NCI-H146 (cell line): ENCODE measurements at regions not wholly inside any gene's neighbourhood (a gene's known extent, or its start where the extent isn't known, plus 50 kb on each side); places are given as distances from the start of the nearest gene placed in this dataset.

ENCODE experiments used
- DNase-seq: peaks from one replicate; lab custom pipeline; 2025; lab: John Stamatoyannopoulos, UW

- DNase-seq: no peak
Measured at GRCh38 chr6:47360388-47360787, 50.7 kb upstream of the TNFRSF21 start.

DNA sequence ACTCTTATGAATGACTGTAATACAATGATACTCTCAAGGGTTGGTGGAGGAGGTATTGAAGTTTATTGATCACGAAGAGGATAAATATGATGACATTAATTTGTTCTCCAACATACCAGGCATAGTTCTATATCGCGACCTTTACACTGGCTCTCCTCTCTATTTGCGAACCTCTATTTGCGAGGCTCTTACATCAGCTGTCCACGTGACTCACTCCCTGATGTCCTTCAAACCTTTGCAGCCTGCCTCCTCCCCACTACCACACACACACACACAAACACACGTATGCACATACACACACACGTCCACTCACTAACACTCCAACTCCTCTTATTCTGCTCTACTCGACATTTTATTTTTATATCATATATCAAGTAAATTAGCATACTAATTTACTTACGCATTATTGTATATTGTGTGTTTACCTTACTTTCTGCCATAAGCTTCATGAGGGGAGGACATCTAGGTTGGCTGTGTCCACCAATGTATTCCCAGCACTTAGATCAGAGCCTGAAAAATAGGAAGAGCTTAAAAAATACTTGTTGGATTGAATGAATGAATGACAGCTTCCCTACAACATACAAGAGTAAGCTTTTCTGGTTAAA lies 53.3 kb upstream of the TNFRSF21 start:
- no peak for DNase-seq

DNA sequence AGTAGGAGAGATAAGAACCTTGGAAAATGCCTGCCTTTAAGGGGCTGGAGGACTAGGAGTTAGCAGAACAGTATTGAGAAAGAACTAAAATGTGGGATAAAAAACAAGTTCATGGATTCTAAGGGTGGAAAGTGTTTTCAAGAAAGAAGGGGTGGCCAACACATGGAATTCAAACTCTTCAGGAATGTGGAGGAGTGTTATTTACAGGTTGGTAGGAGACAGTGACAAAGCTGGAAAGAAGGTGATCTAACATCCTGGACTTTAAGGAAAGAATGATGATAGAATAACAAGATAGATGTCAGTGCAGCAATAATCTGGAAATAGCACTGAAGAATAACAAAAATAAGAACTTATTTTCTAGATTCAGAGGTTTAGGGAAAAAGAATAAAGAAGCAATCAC lies 54.0 kb upstream of the TNFRSF21 start:
- DNase-seq: no peak

- DNase-seq: no peak
Measured at GRCh38 chr6:47366335-47366890, 56.7 kb upstream of the TNFRSF21 start.

- DNase-seq: no peak
Measured at GRCh38 chr6:47371139-47371869, 61.6 kb upstream of the TNFRSF21 start.

DNA sequence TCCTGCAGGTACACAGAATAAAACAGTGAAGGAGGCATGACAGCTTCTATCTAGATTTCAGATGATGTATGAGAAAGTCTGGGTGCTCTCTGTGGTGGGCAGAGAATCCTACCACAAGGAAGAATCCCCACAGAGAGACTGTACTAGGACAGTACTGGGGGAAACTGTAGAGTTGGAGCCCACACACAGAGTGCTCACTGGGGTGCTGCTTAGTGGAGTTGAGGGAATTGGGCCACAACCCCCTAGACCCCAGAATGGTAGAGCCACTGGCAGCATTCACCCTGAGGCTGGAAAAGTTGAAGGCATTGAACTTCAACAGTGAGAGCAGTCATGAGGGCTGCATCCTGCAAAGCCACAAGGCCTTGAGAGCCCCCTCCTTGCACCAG lies 62.2 kb upstream of the TNFRSF21 start:
- no peak for DNase-seq

GRCh38 chr6:47372318-47372717 lies 62.6 kb upstream of the TNFRSF21 start:
- no peak for DNase-seq

GRCh38 chr6:47375426-47375825 lies 65.7 kb upstream of the TNFRSF21 start:
- DNase-seq: no peak

DNA sequence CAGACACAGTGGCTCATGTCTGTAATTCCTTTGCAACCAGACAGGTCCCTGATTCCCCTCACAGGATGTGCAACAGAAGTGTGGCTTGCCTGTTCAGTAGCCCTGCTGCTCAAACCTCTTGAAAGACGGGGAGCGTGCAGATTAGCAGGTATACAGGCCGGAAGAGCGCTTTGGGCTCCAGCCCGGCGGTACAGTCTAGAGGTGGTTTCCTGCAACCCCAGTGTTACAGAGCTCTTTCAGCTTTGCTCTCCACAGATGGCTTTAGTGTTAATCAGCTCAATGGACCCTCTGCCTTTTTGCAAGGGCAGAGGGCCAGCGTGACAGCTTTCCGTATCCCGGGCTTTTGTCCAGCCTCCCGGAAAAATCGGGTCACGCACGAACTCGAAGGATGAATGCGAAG lies 67.2 kb upstream of the TNFRSF21 start:
- DNase-seq: no peak

GRCh38 chr6:47377971-47378370 lies 68.3 kb upstream of the TNFRSF21 start:
- DNase-seq: no peak

- no peak for DNase-seq
Measured at GRCh38 chr6:47379328-47379727, 69.6 kb upstream of the TNFRSF21 start.

- DNase-seq: no peak
Measured at GRCh38 chr6:47380251-47380650, 70.5 kb upstream of the TNFRSF21 start.

DNA sequence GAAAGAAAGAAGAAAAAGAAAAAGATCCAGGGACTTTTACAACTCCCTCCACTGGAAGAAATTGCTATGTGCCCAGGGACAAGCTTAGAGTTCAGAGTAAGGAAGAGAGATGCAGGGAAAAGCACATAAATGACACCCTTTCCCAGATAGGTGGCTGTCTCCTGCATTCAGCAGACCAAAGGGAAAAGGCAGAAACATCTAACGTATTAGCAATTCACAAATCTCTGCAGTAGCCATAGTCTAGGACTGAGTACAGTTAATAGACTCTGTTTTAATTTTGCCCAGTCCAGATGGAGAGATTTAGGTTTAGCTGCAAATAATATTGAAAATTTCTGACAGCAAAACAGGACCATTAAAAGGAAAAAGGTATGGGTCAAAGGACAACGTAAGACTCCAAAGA lies 71.3 kb upstream of the TNFRSF21 start:
- no peak for DNase-seq

DNA sequence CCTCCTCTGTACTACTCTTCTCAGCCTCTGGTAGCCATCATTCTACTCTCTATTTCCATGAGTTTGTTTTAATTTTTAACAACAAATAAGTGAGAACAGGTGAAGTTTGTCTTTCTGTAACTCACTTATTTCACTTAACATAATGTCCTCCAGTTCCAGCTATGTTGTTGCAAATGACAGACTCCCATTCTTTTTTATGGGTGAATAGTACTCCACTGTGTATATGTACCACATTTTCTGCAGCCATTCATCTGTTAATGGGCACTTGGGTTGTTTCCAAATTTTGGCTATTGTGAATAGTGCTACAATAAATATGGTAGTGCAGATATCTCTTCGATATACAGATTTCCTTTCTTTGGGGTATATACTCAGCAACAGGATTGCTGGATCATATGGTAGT lies 73.7 kb upstream of the TNFRSF21 start:
- no peak for DNase-seq

DNA sequence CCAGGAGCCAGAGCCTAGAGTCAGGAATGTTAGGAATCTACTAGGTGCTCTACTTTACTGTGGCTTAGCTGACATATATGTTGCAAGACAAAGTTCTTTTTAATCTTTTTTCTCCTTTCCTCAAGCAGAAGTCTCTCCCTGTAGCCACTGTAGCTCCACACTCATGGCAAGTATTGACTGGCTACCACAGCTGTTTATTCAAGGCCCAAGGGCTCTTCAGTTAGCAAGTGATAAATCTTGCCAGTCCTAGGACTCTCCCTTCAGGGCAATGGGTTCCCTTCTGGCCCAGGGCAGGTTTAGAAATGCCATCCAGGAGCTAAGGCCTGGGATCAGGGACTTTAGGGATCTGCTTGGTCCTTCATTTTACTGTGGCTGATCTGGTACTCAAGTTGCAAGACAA lies 82.0 kb upstream of the TNFRSF21 start:
- no peak for DNase-seq

- no peak for DNase-seq
Measured at GRCh38 chr6:47392251-47392650, 82.5 kb upstream of the TNFRSF21 start.

DNA sequence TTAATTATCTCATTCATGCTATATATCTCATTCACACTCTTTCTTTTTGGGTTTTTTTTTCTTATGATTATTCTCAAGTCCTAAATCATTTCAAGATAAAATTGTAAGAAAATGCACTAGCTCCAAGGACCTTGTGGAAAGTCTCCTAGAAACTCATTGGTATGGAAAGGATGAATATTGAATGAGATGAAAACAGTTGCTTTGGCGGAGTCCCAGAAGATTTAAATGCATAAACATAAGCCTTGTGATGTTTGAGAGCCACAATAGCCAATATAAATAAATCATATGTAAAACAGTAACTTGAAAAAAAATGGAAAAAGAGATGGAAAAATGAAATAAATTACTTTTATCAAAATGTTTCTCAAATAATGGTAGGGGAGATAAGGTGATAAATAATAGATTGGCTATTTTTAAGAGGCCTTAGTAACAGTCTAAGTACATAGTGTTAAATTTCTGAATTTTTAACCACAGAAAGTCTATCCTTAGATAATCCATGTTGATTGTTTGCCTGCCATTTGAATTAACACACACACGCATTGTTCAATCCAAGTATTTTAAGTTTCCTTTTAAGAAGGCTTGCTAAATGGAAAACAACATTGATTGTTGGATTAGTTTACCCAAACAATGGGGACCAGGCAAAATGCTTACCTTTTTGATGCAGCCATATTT lies 81.1 kb upstream of the CD2AP start:
- DNase-seq: no peak

GRCh38 chr6:47400581-47400980 lies 77.0 kb upstream of the CD2AP start:
- no peak for DNase-seq

GRCh38 chr6:47402081-47402480 lies 75.5 kb upstream of the CD2AP start:
- DNase-seq: no peak

GRCh38 chr6:47403056-47403455 lies 74.5 kb upstream of the CD2AP start:
- DNase-seq: no peak

DNA sequence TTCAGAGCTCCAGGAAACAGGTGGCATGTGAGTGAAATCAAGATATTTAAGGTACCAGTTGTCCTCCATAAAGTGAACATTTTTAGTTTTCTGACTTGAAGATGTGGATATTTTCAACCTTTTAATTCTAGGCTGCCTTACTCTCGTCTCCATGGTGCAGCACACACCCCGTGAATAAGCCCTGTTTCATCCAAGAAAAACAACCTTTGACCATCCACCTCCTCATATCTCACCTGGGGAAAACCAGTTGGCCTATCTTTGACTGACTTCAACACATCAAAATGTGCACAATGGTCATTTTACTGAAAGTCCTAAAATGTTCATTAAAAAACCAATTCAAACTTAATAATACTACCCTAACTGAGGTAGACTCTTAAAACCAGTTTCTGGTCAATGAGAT lies 73.8 kb upstream of the CD2AP start:
- no peak for DNase-seq

- no peak for DNase-seq
Measured at GRCh38 chr6:47404435-47404834, 73.2 kb upstream of the CD2AP start.

GRCh38 chr6:47405273-47405672 lies 72.3 kb upstream of the CD2AP start:
- no peak for DNase-seq
